Urinary bladder (tissue), 3 donors: ENCODE measurements at regions not wholly inside any gene's neighbourhood (a gene's known extent, or its start where the extent isn't known, plus 50 kb on each side); places are given as distances from the start of the nearest gene placed in this dataset.

Source experiments
- DNase-seq: peaks from one replicate; pipeline ENCODE4 v3.0.0-alpha.2; 2015; ENCODE audit errors: extremely low spot score
- H3K27ac ChIP-seq: one replicate; pipeline ENCODE4 v1.5.1; 2013; ENCODE audit warnings: low read depth, mild to moderate bottlenecking, moderate library complexity
- H3K36me3 ChIP-seq: one replicate; pipeline ENCODE4 v1.6.1; 2013; ENCODE audit warnings: mild to moderate bottlenecking, moderate library complexity; ENCODE audit not compliant: insufficient read depth
- H3K4me1 ChIP-seq: one replicate; pipeline ENCODE4 v1.6.1; 2013; ENCODE audit warnings: mild to moderate bottlenecking, moderate library complexity; ENCODE audit not compliant: insufficient read depth
- H3K4me3 ChIP-seq: one replicate; pipeline ENCODE4 v1.5.1; 2013; ENCODE audit warnings: low read depth, low read length
- WGBS: extraction: QIAGEN DNeasy Blood & Tissue Kit; methylation state at CpG from one replicate; pipeline ENCODE4 v1.1.7; 2013; 5-methylcytosine and 5-hydroxymethylcytosine counted together
- donor health status: healthy with polysubstance abuse.
- donor health status: healthy.

GRCh38 chr4:18976884-18977283 lies 955.3 kb upstream of the LCORL start:
- Histone ChIP-seq H3K27ac (no peak overlapping the region), H3K36me3 (no peaks in the 10 kb centered on the region), H3K4me3 (no peak overlapping the region), H3K4me1 (no peaks in the 10 kb centered on the region)
- WGBS, result 94% methylated on average over 3 of the region's 3 CpGs
- DNase-seq, result no peak

GRCh38 chr4:18975916-18976808 lies 954.6 kb upstream of the LCORL start:
- 81% methylated on average over 6 of the region's 6 CpGs for WGBS

GRCh38 chr4:18973296-18973695 lies 951.7 kb upstream of the LCORL start:
- no peak for DNase-seq
- Histone ChIP-seq H3K4me1 (no peaks in the 10 kb centered on the region), H3K36me3 (no peaks in the 10 kb centered on the region), H3K4me3 (no peak overlapping the region), H3K27ac (no peak overlapping the region)
- WGBS, result 39% methylated on average over 1 of the region's 1 CpG

More at GRCh38 chr4:18975916-18976808, 954.6 kb upstream of the LCORL start:
- H3K4me1 ChIP-seq, result no peaks in the 10 kb centered on the region
- no peak overlapping the region for H3K4me3 ChIP-seq
- no peak overlapping the region for H3K27ac ChIP-seq
- no peak for DNase-seq
- no peaks in the 10 kb centered on the region for H3K36me3 ChIP-seq

GRCh38 chr4:18961879-18962278 lies 940.3 kb upstream of the LCORL start:
- DNase-seq, result no peak
- Histone ChIP-seq H3K4me3 (no peak overlapping the region), H3K27ac (no peak overlapping the region), H3K4me1 (no peaks in the 10 kb centered on the region), H3K36me3 (no peaks in the 10 kb centered on the region)

GRCh38 chr4:18961266-18961665 lies 939.7 kb upstream of the LCORL start:
- no peaks in the 10 kb centered on the region for H3K4me1 ChIP-seq
- 78% methylated on average over 8 of the region's 8 CpGs for WGBS
- DNase-seq, result no peak

GRCh38 chr4:18957716-18958115 lies 936.2 kb upstream of the LCORL start:
- 67% methylated on average over 6 of the region's 6 CpGs for WGBS
- no peaks in the 10 kb centered on the region for H3K36me3 ChIP-seq
- H3K4me1 ChIP-seq, result no peaks in the 10 kb centered on the region
- H3K4me3 ChIP-seq, result no peak overlapping the region
- H3K27ac ChIP-seq, result no peak overlapping the region
- DNase-seq, result no peak

More at GRCh38 chr4:18961266-18961665, 939.7 kb upstream of the LCORL start:
- Histone ChIP-seq H3K4me3 (no peak overlapping the region), H3K27ac (no peak overlapping the region), H3K36me3 (no peaks in the 10 kb centered on the region)

GRCh38 chr4:18954538-18954937 lies 933.0 kb upstream of the LCORL start:
- no peak overlapping the region for H3K4me3 ChIP-seq
- no peak overlapping the region for H3K27ac ChIP-seq
- WGBS, result 43% methylated on average over 2 of the region's 2 CpGs
- no peak for DNase-seq
- H3K4me1 ChIP-seq, result no peaks in the 10 kb centered on the region
- no peaks in the 10 kb centered on the region for H3K36me3 ChIP-seq

GRCh38 chr4:18953613-18954012 lies 932.1 kb upstream of the LCORL start:
- Histone ChIP-seq H3K27ac (no peak overlapping the region), H3K4me1 (no peaks in the 10 kb centered on the region), H3K4me3 (no peak overlapping the region), H3K36me3 (no peaks in the 10 kb centered on the region)
- no peak for DNase-seq

- Histone ChIP-seq H3K27ac (no peak overlapping the region), H3K36me3 (no peaks in the 10 kb centered on the region), H3K4me1 (no peaks in the 10 kb centered on the region), H3K4me3 (no peak overlapping the region)
- no peak for DNase-seq
- 97% methylated on average over 2 of the region's 2 CpGs for WGBS
Observed at GRCh38 chr4:18945464-18945863, 923.9 kb upstream of the LCORL start.

- no peak overlapping the region for H3K4me3 ChIP-seq
- no peaks in the 10 kb centered on the region for H3K36me3 ChIP-seq
- no peaks in the 10 kb centered on the region for H3K4me1 ChIP-seq
- no peak for DNase-seq
- no peak overlapping the region for H3K27ac ChIP-seq
Observed at GRCh38 chr4:18942874-18943273, 921.3 kb upstream of the LCORL start.

- no peak overlapping the region for H3K4me3 ChIP-seq
- WGBS, result 72% methylated on average over 3 of the region's 3 CpGs
- H3K27ac ChIP-seq, result no peak overlapping the region
- no peak for DNase-seq
- no peaks in the 10 kb centered on the region for H3K36me3 ChIP-seq
- H3K4me1 ChIP-seq, result no peaks in the 10 kb centered on the region
Observed at GRCh38 chr4:18938343-18939099, 917.0 kb upstream of the LCORL start.

- 87% methylated on average over 4 of the region's 4 CpGs for WGBS
- Histone ChIP-seq H3K27ac (no peak overlapping the region), H3K4me1 (no peaks in the 10 kb centered on the region), H3K4me3 (no peak overlapping the region), H3K36me3 (no peaks in the 10 kb centered on the region)
- no peak for DNase-seq
Observed at GRCh38 chr4:18937746-18938145, 916.2 kb upstream of the LCORL start.

- no peak overlapping the region for H3K4me3 ChIP-seq
- no peak for DNase-seq
- no peak overlapping the region for H3K27ac ChIP-seq
- no peaks in the 10 kb centered on the region for H3K4me1 ChIP-seq
- WGBS, result 79% methylated on average over 4 of the region's 4 CpGs
- H3K36me3 ChIP-seq, result no peaks in the 10 kb centered on the region
Observed at GRCh38 chr4:18937080-18937479, 915.5 kb upstream of the LCORL start.

GRCh38 chr4:18935659-18936345 lies 914.2 kb upstream of the LCORL start:
- Histone ChIP-seq H3K4me1 (no peaks in the 10 kb centered on the region), H3K36me3 (no peaks in the 10 kb centered on the region), H3K27ac (no peak overlapping the region), H3K4me3 (no peak overlapping the region)
- WGBS, result 78% methylated on average over 7 of the region's 7 CpGs
- no peak for DNase-seq
